GM19395 (cell line): ENCODE measurements at regions not wholly inside any gene's neighbourhood (a gene's known extent, or its start where the extent isn't known, plus 50 kb on each side); places are given as distances from the start of the nearest gene placed in this dataset.

Experiments used
- ATAC-seq: cut with Tn5 transposase; IDR thresholded peaks from one replicate; pipeline ENCODE4 v1.9.1; 2021; ENCODE audit warnings: mild to moderate bottlenecking, moderate library complexity; ENCODE audit not compliant: unreplicated experiment

- no peak for ATAC-seq
These were observed 55.6 kb upstream of the KL start for GRCh38 chr13:32960626-32961025.

- ATAC-seq, result no peak
These were observed 54.5 kb upstream of the KL start for GRCh38 chr13:32961724-32962123.

GRCh38 chr13:32962342-32962741 lies 53.9 kb upstream of the KL start:
- no peak for ATAC-seq

DNA sequence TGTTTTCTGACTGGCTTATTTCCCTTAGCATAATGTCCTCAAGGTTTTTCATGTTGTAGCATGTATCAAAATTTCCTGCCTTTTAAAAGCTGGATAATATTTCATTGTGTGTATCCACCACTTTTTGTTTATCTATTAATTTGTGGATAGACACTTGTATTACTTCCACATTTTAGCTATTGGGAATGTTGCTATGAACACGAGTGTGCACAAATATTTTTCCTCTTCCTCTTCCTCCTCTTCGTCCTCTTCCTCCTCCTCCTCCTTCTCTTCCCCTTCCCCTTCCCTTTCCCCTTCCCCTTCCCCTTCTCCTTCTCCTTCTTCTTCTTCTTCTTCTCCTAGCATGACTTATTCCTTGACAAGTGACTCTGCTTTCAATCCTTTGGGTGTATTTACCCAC lies 51.2 kb upstream of the KL start:
- ATAC-seq, result no peak
